ENCODE measurements at regions not wholly inside any gene's neighbourhood (a gene's known extent, or its start where the extent isn't known, plus 50 kb on each side); places are given as distances from the start of the nearest gene placed in this dataset.

DNA sequence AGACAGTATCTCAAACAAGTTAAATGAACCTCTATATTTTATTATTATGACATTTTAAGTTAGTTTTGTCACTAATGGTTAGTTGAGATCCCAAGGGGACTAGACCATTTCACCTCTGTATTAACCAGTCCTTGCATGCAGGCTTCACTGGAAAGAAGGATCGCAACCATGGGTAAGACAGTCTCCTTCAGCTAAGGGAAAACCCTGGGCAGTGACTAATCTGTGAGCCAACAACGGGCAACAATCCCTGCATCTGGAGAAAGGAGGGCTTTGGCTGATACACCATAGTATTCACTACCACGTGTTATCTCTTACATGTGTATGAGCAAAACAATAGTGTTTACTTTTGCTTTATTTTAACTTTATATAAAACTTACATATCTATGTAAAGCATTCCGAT is 708.8 kb upstream of the CHRM3 start:
- H3K9me3 ChIP-seq (replicated peaks; ENCODE audit: control insufficient read depth, insufficient read depth, low read length) = peaks cover 2% of the 10 kb centered on the region
- H3K9ac ChIP-seq (replicated peaks; ENCODE audit: extremely low read depth, insufficient read depth, low read length) = no peak overlapping the region
- H4K20me1 ChIP-seq (replicated peaks; ENCODE audit: control insufficient read depth, extremely low read depth, insufficient read depth, low read length) = no peaks in the 10 kb centered on the region
- ChIA-PET CTCF (no interaction called here), POLR2A (no interaction called here)
- BruUV-seq (replicated peaks) = no TSS peak
- H3K9me1 ChIP-seq (replicated peaks; ENCODE audit: control insufficient read depth, extremely low read depth, insufficient read depth, low read length) = no peaks in the 10 kb centered on the region
- H3K4me2 ChIP-seq (ENCODE audit: insufficient read depth, low read length) = no peak overlapping the region
- H2AFZ ChIP-seq (ENCODE audit: low read depth, low read length) = no peak overlapping the region
- no peaks in the 10 kb centered on the region for H3K36me3 ChIP-seq (ENCODE audit: control insufficient read depth in 2 of 2, extremely low read depth in 1 of 2, insufficient read depth in 2 of 2, low read length in 2 of 2)
- intact Hi-C loops (cut with micrococcal nuclease) = no loop called here
- no peak overlapping the region for H3K4me3 ChIP-seq (replicated peaks in 1 of 3; ENCODE audit: insufficient read depth in 1 of 3, low read depth in 1 of 3, low read length in 3 of 3)
- FAIRE-seq (no peak), DNase-seq (ENCODE audit: low read depth, low spot score) (no peak)
- no peak overlapping the region for H3K27ac ChIP-seq (ENCODE audit: insufficient read depth, low read depth, low read length)
- no peaks in the 10 kb centered on the region for H3K4me1 ChIP-seq (ENCODE audit: control insufficient read depth, extremely low read depth, insufficient read depth, low read length)
- dilution Hi-C loops (cut with MboI; ENCODE audit: extremely low pct_ligation_motif_present, low sequenced_read_pairs) = no loop called here
- no peaks in the 10 kb centered on the region for H3K27me3 ChIP-seq (ENCODE audit: control insufficient read depth in 2 of 2, insufficient read depth in 2 of 2, low read length in 2 of 2)
- H3K79me2 ChIP-seq (ENCODE audit: control insufficient read depth, insufficient read depth, low read length) = no peaks in the 10 kb centered on the region
- TF ChIP-seq JUN (IDR thresholded peaks at IDR 0.05; ENCODE audit: borderline replicate concordance, insufficient read depth, insufficient read length, low read depth) (no peak), POLR2A (IDR thresholded peaks at IDR 0.05; ENCODE audit: low read depth, low read length) (no peak), MAX (IDR thresholded peaks at IDR 0.05; ENCODE audit: insufficient read depth, insufficient read length) (no peak), GATA2 (IDR thresholded peaks at IDR 0.05; ENCODE audit: insufficient read depth, insufficient read length, low read depth, low read length) (no peak), POLR2AphosphoS5 (IDR thresholded peaks at IDR 0.05; ENCODE audit: insufficient read depth, low read depth, low read length) (no peak), EZH2 (IDR thresholded peaks at IDR 0.05; ENCODE audit: borderline replicate concordance, low read depth, low read length, severe bottlenecking) (no peak), MYC (IDR thresholded peaks at IDR 0.05; ENCODE audit: low read depth, low read length) (no peak), FOS (IDR thresholded peaks at IDR 0.05; ENCODE audit: borderline replicate concordance, insufficient read depth, low read length) (no peak)
- TF ChIP-seq, protein P1, sequence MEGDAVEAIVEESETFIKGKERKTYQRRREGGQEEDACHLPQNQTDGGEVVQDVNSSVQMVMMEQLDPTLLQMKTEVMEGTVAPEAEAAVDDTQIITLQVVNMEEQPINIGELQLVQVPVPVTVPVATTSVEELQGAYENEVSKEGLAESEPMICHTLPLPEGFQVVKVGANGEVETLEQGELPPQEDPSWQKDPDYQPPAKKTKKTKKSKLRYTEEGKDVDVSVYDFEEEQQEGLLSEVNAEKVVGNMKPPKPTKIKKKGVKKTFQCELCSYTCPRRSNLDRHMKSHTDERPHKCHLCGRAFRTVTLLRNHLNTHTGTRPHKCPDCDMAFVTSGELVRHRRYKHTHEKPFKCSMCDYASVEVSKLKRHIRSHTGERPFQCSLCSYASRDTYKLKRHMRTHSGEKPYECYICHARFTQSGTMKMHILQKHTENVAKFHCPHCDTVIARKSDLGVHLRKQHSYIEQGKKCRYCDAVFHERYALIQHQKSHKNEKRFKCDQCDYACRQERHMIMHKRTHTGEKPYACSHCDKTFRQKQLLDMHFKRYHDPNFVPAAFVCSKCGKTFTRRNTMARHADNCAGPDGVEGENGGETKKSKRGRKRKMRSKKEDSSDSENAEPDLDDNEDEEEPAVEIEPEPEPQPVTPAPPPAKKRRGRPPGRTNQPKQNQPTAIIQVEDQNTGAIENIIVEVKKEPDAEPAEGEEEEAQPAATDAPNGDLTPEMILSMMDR (IDR thresholded peaks at IDR 0.05; ENCODE audit: extremely low read depth in 1 of 2, insufficient read depth in 1 of 2, low read depth in 1 of 2, low read length in 2 of 2) = no peak

Measured in endothelial cell of umbilical vein (primary cell).